EH (cell line): ENCODE measurements at regions not wholly inside any gene's neighbourhood (a gene's known extent, or its start where the extent isn't known, plus 50 kb on each side); places are given as distances from the start of the nearest gene placed in this dataset.

Experiments
- DNase-seq: peaks from one replicate; pipeline ENCODE4 v3.0.0-alpha.2; 2015; ENCODE audit warnings: low read depth

DNA sequence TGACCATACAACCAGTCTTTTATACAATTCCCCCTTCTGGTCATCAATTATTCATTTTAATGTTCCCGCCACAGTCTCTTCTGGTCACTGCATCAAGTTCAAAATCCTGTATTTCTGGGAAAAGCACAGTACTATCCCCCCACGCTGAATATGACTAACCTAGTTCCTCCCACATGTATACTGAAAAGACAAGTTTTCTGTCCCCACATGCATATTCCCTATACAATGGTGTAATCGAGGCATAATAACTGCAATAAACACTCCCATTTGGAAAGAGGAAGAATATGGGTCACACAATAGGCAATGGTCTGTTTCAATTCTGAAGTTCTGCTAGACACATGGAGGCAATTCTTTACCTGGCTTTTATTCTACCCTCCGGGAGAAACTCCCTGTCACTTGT lies 344.9 kb downstream of the EFNA5 start:
- no peak for DNase-seq

DNA sequence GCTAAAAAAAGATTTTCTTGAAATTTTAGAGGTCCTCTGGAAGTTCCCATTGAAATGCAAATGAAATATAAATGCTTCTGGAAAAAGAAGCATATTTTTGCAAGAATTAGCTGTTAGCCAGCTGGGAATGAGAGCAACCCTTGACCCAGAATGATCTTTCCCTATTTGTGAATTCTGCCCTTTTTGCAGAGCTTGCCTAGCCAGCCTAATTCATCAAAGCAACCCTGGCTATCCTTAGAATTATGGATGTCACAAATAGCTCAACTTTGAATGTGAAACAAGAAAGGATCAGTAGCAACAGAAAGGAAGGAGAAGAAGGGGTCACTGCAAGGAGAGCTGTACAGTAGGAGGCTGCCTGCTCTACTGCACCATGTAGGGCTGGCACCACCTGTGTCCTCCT lies 345.9 kb downstream of the EFNA5 start:
- no peak for DNase-seq

DNA sequence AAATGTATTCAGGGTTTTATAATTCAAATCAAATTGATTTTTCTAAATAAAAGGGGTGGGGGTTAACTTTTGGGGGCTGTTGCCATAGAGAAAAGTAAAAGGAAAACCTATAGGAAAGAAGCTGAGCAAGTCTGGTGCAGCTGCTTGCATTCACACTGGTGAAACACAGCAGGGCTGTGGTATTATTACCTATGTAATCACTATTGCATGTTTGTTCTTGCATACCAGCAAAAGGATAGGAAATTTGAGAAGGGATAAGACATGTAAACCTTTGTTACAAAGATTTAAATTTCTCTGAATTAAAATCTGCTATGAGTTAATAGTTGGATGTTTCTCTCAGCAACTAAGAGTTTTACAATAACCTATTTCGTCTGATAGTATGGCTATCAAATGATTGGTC lies 346.7 kb downstream of the EFNA5 start:
- DNase-seq = no peak

DNA sequence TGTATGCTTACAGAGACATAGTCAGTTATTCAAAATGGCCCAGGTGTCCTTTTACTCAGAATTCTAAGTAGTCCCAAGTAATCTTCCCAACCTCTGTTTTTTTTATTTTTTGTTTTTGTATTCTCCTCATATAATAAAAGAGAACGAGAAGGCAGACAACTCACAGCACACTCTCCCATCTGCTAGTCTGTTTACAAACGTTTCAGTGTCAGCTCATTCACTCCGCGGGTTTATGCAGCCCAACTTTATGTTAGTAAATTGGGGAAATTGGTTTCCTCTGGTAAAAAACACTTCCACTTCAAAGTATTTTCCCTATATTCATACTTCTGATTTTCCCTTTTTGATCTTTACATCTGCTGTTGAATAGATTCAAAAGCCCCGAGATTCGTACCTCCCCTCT lies 347.2 kb downstream of the EFNA5 start:
- DNase-seq = no peak

DNA sequence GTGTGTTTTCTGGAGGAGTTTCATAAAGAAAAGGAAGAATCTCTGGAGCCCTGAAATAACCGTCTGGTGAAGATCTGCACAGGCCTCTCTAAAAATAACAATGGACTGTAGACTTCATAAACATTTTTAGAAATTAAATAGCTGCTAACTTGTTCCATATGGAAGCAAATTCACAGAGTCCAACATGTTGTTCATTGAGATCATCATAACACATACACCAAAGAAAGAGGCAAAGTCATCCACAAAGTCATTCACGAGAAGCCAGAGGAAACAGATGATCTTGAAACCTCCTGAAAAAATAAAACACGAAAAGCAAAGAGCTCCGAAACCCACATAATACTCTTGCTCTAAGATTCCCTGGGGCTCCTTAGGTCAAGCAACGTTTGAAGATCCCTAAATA lies 347.8 kb downstream of the EFNA5 start:
- DNase-seq = no peak

DNA sequence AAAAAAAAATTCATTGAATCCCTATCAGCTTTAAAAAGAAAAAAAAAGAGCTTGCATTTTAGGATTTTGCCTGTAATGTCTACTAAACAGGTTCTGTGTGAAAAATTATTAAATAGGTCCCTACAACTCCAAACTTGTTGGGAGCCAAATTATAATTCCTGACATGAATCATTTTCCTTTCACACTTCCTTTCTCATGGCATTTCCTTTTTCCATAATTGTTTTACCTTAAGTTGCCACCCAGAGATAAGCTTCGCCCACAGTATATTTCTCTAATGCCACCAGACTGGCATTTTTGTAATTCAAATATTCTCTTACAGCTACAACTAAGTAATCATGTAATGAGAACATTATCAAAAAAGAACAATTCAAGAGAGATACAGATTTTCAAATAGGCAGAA lies 348.8 kb downstream of the EFNA5 start:
- no peak for DNase-seq

DNA sequence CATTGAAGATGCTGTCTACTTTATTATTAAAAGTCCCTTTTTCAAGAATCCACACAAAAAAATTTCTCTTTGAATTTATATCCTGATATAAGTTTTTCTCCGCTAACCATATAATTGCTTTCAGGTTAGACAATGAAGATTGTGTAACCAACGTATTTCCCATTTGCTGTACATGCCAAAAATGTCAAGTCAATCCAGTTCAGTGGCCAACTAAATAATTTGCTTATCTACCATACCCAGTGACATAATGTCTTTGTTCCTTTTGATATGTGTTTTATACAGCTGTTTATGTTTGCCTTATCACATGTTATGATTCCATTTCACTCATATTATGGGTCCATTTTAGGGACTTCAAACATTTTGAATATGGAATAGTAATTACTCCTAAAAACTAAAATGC lies 349.9 kb downstream of the EFNA5 start:
- no peak for DNase-seq

DNA sequence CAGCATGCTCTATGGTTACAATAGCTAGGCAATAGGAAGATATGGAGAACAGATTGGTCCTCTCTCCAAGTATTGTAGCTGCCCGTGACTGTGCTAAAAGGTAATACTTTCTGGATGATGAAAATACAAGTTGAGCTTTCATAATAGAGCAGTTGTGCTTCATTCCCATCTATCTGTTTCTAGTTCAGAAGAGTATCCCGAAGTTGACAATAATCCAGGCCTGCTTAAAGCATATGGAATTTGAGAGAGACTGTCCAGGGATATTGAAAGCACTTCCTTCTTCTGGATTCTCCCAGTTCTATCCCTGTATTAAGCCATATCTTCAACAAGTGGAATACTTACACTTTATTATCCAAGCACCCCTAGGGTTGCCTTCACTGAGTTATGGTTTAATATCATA lies 350.4 kb downstream of the EFNA5 start:
- DNase-seq = no peak

DNA sequence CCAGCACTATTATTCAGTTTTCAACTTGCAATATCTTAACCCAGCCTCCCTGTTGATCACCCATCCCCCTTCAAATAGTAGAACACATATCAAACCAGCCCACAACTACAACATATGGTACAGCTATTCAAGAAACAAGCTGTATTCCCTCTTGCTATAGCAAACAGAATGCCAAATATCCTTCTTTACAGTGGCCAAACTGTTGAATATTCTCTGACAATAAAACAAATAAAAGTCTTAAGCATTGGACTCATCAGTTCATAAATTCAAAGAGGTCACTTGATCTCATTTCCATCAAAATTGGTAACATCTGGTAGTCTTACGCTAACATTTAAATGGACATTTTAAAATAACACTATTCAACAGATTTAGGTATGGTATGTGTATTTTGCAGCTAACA lies 350.8 kb downstream of the EFNA5 start:
- no peak for DNase-seq

DNA sequence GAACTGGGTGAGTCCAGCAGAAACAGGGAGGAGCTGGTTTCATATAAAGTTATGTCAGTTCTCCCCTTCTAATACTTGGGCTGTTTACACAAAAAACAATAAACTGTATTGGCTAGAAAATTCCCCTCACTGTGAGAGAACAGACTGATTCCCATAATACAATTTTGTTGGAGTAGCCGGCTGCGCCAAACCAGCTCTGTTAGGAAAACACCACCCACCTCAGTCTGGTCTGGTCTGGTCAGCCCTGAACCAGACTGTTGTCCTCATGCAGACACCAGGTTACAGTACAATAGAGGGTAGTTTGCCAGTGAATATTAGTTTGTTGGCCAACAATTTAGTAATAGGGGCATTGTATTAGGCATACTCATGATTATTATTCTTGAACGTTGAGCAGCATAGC lies 356.4 kb downstream of the EFNA5 start:
- no peak for DNase-seq

DNA sequence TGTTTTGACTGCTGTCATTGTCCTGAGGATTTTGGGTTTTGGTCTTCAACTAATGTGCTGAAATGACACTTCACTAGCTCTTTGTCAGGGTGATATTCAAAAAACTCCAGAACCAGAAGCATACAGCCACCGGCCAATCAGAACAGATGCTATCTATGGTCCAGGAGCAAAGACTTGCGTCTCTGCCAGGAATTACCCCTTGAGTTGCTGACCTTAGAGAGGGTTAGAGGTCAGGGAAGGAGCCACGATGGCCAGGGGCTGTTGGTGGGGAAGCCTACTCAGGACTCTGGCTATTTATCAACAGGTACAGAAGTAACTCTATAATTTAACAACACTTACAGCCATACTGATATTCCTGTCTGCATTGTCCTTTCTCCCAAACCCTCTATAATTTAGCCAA lies 356.8 kb downstream of the EFNA5 start:
- DNase-seq = no peak

DNA sequence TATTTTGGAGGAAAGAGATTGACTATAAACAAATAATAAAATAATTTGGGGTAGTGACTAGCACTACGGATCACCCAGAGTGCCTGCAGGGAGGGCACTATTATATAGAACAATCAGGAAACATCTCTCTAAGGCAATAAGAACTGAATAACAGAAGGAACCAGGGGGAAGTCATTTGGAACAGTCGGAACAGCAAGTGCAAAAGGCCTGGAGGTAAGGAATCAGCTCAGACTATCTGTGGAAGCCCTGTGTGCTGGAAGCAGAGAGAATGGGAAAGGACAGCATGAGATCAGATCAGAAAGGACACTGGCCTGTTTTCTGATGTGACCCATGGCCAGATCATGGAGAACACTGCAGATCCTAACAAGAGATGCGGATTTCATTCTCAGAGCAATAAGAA lies 357.6 kb downstream of the EFNA5 start:
- DNase-seq = no peak

DNA sequence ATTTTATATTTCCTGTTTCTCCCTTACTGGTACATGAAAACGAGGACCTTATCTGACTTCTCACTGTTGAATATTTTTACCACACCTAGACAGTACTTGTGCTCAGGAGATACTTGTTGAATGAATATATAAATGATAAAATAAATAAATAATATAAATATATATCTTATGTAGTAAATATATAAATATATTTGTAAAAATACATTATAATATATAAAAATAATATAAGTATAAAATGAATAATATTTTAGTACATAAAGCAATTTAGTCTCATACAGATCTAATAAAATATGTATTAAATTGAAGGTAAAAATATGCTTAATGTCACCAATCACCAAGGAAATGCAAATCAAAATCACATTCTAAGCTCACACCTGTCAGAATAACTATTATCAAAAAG lies 360.6 kb downstream of the EFNA5 start:
- DNase-seq = no peak

DNA sequence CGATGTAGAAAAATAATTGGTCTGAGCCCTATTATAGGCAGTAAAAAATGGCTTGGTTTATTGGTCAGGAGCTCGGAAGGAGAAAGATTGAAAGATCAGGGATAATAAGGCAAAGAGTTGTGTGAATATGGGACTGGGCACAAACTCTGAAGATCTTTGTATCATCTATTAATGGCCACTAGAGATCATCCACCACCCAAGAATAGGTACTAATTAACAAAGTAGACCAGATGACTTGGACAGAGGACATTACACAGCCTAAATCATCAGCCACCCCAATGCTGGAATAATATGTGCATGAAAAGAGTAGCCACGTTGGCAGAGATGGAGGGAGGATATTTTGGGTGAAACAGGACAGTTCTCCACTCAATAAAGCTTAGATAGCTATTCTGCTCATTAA lies 364.1 kb downstream of the EFNA5 start:
- DNase-seq = peak; percentile 2

DNA sequence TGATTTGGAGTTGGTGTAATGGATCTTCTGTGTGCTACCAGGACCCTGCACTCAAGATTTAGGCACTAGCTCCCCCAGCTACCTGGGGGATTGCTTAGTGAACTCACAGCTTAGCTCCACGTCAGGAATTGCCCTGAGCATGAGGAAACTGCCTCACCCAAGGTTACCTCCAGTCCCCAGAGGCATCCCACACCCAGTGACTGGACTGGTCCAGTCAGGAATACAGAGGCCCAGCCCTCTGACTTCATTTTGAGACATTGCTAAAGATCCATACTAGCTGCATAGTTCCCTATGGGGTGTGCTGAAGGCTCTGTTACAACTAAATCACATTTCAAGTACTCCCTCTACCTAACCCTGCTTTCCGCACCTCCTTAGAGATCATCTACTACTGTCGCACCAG lies 364.7 kb downstream of the EFNA5 start:
- no peak for DNase-seq

DNA sequence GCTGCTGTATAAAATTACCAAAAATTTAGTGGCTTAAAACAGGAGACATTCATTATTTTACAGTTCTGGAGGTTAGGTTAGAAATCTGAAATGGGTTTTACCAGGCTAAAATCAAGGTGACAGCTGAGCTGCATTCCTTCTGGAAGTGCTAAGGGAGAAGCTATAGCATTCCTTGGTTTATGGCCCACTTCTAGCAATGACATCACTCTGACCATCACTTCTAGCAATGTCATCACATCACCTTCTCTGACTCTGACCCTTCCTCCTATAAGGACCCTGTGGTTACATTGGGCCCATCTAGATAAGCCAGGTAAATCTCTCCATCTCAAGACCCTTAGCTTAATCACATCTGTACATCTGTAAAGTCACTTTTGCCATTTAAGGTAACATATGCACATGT lies 366.1 kb downstream of the EFNA5 start:
- no peak for DNase-seq

DNA sequence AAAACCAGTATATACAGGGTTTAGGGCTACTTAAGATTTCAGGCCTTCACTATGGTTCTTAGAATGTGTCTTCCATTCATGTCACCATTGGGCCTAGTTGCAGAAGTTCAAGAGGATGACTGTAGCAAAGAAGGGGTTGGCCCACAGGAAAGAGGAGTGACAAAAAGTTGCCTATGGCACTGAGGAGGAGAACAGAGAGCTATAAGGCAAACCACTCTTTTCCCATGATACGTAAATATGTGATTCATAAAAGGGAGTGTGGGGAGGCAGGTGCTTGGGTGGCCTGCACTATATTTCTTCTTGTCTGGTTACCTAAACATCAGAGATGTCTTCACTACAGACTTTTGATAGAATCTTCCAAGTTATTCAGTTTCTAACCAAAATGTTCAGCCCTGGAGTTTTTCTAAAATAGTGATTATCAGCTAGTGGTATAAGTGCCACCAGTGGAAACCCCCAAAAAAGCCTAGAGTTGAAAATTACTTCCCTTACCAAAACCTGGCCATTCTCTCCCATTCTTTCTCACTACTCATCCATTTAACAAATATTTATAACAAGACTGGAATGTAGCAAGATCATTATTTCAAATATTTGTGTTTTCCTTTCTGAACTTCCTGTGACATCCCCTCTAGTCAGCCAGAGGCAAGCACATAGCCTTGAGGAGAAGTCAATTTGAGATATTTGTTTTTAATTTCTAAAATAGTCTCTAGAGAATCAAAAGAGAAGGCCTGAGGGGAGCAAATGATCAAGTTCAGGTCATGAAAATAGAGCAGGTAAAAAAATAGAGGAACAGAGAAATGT lies 367.4 kb downstream of the EFNA5 start:
- DNase-seq = no peak

DNA sequence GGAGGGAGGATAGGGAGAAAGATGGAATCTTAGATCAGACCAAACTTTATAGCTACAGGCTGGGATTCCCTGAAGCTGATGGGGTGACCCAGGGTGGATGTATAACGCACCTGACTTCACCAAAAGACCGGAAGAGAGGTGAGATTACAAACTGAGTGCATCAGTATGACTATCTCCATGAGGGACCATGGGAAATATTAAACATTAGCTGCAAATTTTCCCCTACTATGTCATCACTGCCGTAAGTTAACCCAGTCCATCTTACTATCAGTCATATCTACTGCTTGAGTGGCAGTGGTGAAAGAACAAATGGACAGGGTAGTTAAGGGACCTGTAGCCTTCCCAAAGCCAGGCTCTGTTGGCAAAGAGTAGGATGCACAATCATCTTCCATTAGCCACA lies 368.3 kb downstream of the EFNA5 start:
- DNase-seq = no peak

DNA sequence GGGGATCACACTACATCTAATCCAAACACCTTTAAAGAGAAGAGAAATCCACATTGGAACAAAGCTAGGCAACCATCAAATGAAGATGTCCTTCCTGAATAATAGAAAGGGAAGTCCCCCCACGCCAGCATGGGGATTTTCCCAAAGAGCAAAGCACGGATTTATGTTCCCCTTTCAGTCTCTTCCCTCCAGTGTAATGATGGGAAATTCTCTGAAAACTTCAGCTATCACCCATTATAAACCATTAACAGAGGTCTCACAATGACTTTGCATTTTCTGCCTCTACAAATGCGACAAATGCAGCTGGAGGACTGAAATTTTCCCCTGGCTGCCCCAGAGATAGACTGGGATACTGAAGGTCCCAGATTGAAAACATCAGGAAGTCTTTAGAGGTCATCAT lies 368.7 kb downstream of the EFNA5 start:
- no peak for DNase-seq

DNA sequence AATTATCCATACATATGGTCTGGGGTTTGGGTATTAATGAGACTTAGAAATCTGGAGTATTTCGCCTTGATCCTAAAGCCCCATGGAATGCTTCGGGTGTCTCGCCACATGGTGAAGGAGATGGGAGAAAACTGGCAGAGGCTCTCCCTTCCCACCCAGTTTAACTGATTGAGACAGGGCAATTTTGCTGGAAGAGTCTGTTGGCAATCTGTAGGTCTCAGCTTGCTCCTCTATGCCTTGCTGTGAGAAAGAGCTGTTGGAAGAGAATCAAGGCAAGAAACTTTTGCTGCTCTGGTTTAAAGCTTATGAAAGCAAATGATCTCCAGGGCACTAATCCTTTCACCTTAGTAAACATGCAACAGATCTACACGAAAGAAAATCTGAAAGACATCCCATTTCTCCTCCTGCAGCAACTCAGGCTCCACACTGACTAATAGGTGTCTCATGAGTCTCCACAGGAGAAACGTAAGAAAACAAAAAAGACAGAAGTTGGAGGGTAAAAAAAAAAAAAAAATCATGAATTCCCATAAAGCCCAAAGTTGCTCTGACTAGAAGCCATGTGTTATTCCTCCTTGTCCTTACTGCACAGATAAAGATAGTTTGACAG lies 369.9 kb downstream of the EFNA5 start:
- DNase-seq = no peak

DNA sequence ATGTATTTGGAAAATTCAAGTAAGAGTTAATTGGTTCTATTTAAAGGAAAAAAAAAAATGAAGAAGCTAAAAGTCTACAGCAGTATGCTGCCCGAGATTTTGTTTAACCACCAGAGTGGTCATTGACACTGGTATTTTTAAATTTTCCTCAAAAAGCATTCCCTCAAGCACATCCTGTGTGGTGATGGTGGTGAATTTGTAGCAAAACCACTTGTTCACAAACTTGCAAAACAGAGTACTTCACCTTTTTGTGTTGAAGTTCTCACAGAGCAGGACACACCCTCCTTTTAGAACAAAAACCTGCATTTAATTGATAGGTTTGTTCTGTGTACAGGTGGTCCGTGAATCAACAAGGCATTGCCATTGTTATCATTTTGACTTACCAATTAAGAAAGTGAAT lies 374.2 kb downstream of the EFNA5 start:
- no peak for DNase-seq

DNA sequence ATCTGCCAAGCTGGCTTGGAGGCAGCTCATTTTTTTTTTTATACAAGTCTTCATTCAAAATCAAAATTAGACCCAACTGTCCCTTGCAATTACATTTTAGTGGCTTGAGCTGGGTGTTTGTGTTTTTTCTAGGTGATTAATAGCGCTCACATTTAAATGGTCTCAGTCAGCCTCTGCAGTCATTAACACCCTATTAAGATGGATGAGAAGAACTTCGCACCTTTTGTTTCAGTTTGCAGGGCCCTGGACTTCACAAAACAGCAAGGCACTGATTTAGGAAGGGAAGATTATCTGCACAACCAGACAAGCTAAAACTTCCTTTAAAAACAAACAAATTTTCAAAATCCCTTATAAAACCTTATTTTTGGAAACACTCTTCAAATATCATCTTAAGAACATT lies 374.8 kb downstream of the EFNA5 start:
- DNase-seq = no peak

DNA sequence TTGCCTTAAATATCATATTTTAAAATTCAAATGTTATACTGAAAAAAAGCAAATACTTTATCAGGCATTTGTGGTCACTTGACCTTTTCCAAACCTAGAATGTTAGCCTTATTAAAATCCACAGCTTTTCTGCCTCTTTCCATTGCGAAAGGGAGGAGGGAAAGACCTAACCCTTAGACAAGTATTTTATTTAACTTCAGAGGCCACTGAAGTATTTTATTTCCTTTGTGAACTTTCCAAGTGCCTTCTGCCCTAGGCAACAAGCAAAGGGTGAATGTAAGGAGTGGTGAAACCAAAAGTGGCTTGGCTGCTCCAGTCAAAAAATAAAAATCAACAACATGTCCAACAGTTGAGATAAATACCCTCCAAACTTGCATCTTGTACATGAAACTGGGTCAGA lies 376.1 kb downstream of the EFNA5 start:
- DNase-seq = no peak

DNA sequence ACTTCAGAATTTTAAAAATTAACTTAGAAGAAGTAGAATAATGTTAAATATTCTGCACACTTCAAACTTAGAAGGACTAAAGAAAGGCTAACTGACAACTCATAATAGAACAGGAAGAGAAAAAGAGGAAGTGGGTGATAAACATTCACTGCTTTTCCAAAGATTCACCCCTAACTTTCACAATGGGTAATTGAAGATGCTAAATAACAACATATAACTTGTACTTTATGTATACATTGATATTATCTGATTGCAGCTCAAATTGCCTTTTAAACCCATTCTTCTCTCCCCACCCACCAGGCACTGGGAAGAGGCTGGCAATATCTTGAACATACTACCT lies 376.6 kb downstream of the EFNA5 start:
- no peak for DNase-seq
